ENCODE measurements at regions not wholly inside any gene's neighbourhood (a gene's known extent, or its start where the extent isn't known, plus 50 kb on each side); places are given as distances from the start of the nearest gene placed in this dataset.
"Not testable (repeated sequence)": the region's sequence is repeated elsewhere in the genome, so short reads cannot be mapped to it uniquely, and the experiment has no call there.

DNA sequence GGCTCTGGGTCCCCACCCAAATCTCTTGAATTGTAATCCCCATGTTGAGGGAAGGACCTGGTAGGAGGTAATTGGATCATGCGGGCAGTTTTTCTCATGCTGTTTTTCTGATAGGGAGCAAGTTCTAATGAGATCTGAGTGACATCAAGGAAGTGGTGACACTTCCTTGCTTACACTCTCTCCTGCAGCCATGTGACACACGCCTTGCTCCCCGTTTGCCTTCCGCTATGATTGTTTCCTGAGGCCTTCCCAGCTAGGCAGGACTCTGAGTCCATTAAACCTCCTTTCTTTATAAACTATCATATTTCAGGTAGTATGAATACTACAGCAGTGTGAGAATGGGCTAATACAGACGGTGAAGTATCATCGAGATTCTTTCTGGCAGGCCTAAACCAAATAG lies 1040.4 kb upstream of the MIR17HG start:
- no peak for DNase-seq

DNA sequence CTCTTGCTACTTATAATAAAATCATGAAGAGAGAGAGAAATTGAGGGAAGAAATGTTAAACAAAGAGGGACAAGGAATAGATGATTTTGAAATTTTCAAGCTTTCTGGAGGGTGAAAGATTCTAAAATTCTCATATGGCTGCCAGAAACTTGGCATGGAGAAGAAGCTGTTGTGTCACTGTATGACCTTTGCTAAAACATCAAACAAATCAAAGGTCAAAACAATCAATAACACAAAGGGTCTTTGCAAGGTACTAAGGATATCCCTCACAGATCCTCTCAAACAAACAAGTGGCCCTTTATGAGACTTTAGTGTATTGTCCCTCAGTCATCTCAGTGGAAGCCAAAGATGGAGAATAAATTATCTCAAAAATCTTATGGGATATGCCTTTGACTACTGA lies 1039.2 kb upstream of the MIR17HG start:
- no peak for DNase-seq

DNA sequence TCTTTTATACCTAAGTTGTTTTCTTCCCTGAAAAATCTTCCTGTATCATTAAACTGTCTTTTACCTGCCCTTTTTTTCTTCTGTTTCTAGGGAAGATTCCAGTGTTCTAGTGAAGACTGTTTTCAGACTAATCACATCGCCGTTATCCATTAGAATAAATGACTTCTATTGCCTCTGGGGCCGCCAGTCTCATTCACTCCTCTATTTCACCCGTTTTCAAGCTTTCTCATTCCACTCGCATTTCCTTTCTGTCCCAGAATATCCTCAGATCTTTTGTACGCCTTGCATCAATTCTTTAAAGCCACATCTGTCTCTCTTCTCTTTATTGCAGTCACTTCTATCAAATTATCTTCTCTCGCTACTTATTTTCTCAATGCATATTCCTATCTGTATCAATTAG lies 1035.6 kb upstream of the MIR17HG start:
- no peak for DNase-seq

DNA sequence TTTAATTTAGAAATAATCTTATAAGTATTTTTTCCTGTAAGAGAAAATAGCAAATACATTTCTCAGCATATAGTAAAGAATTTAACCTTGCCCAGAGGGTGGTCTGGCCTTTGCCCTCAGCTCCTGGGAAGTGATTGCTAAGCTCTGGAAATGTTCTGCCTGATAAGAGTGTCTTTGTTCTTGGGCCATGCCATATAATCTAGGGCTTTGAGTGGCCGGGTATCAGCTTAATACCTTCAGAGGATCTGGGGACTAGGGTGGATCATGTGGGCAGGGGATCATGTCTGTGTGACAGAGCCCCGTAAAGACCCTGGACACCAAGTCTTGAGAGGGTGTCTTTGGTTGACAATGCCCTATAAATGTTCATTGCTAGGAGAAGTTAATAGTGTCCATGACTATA lies 1032.4 kb upstream of the MIR17HG start:
- DNase-seq = no peak

DNA sequence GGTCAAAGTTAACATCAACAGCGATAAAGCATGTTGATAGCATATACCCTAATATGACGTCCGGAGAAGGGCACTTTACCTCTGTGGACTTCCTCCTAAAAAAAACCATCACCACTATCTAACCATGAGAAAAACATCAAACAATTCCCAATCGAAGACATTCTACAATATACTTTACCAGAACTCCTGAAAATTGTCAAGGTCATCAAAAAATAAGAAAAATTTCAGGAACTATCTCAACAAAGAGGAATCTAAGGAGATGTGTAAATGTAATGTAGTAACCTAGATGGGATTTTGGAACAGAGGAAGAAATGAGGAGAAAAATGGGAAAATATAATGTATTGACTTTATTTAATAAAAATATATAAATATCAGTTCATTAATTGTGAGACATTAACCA lies 1026.8 kb upstream of the MIR17HG start:
- DNase-seq = no peak

DNA sequence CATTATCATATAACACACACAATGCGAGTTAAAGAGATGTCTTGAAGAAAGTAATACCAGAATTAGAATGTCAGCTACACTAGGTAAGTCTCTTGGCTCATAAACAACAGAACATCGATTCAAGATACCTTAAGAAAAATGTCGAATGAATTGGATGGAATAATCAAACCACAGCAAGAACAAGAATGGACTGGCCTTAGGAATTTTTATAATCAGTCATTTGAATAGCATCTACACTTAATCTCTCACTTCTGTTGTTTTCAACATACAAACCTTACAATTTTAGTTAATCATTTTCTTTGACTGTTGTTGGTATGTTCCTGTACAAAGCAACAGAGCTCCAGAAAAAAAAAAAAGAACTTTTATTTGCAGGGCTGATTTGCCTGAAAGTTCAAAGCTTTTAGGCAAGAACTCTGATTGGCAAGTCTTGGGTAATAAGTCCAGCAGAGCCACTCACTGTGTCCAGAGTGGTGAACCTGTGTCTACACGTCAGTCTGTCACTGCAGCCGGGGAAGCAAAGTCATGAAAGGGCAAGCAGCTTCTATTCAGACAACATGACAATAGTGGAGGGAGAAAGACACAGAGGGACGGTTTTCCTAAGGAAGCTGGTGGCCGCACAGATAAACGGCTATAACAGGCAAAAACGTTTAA lies 1026.1 kb upstream of the MIR17HG start:
- DNase-seq = no peak

DNA sequence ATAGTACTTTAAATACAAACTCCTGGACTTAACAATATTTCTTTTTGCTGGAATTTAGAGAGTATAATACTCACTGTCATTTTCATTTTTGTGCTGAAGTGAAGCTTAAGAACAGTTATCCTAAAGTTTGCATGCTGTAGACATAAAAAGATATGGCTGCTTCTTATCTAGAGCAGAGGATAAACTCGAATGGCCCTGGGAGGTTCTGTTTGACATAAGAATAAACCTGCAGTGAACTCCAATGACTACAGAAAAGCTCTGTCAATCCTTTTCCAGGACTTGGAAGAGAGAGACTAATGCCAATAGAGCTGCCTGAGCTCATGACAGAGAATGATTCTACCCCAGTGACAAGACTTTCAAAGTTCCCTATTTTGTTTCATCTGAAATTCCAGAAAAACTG lies 1017.8 kb upstream of the MIR17HG start:
- no peak for DNase-seq

DNA sequence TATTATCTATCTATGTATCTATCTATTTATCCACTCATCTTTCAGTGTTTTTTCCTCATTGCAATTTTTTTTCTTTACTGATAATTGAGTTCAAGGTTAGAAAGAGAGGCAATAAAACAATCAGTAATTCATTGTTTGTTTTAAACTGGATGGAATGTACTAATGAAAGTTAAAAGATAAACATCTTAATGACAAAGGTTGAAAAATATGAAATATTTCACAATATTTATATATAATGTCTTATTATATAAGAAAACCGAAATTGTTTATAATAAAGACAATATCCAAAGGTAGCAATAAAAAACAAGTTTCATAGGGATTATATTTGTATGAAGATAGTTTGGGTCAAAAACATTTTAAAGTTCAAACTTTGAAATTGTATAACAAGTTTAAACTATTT lies 1015.5 kb upstream of the MIR17HG start:
- DNase-seq = no peak

DNA sequence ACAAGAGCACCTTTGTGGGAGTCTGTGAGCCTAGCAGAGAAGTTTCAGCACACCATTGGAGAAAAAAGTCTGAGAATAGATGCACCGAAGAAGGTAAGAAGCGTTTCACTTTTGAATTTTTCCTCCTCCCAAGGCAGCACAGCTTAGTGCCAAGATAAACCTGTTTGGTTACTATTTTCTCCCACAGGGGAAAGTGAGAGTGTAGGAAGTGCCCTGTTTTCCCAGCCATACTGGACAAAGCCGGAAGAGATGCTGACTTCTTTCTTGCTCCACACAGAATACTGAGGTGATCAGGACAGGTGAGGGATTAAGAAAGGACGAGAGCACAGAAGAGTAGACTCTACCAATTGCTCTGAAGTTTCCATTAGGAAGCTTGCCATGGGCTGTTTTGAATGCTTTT lies 1011.0 kb upstream of the MIR17HG start:
- DNase-seq = no peak

DNA sequence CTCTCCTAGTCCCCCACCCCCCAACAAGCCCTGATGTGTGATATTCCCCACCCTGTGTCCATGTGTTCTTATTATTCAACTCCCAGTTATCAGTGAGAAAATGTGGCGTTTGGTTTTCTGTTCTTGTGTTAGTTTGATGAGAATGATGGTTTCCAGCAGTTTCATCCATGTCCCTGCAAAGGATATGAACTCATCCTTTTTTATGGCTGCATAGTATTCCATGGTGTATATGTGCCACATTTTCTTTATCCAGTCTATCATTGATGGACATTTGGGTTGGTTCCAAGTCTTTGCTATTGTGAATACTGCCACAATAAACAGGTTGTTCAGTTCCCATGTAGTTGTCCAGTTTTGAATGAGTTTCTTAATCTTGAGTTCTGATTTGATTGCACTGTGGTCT lies 1006.1 kb upstream of the MIR17HG start:
- DNase-seq = not testable (repeated sequence)

DNA sequence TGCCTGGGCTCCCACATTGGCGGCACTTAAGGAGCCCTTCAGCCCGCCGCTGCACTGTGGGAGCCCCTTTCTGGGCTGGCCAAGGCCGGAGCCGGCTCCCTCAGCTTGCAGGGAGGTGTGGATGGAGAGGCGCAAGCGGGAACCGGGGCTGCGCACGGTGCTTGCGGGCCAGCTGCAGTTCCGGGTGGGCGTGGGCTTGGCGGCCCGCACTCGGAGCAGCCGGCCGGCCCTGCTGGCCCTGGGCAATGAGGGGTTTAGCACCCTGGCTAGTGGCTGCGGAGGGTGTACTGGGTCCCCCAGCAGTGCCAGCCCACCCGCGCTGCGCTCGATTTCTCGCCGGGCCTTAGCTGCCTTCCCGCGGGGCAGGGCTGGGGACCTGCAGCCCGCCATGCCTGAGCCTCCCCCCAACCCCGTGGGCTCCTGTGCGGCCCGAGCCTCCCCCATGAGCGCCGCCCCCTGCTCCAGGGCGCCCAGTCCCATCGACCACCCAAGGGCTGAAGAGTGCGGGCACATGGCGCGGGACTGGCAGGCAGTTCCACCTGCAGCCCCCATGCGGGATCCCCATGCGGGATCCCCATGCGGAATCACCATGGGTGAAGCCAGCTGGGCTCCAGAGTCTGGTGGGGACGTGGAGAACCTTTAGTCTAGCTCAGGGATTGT lies 998.9 kb upstream of the MIR17HG start:
- not testable (repeated sequence) for DNase-seq

DNA sequence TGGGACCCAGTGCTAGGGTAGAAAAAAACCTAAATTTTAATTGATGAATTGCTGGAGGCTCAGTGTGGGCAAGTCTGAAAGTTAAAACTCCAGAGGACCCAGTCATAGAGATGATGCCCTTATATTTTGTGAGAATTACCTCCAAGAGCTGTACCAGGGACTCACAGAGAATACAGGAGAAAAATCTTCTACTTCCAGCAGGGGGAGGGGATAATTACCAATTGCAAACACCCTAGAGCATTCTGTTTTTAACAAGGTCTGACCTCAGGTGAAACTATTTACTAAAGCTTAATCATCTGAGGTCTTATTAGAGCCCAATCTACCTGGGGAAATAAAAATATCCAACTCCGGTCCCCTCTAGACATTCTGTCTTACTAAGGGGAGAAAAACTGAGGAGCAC lies 994.7 kb upstream of the MIR17HG start:
- no peak for DNase-seq

DNA sequence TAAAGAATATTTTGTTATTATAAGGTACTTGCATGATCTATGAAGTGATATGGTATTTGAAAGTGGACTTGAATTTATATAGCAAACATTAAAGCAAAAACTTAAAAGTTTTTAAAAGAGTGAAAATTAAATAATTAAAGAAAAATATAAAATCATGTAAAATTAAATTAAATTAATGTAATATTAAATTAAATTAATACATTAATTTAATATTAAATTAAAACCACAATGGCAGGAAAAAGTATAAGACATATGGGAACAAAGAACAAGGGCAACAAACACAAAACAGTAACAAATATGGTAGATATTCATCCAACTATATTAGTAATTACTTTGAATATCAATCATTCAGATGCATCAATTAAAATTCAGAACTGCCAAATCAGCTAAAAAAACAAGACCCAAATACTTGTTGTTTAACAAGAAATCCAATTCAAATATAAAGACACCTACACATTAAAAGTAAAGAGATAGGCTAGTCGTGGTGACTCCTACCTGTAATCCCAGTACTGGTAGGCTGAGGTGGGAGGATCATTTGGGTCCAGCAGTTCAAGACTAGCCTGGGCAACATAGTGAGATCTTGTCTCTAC lies 992.2 kb upstream of the MIR17HG start:
- DNase-seq = no peak

DNA sequence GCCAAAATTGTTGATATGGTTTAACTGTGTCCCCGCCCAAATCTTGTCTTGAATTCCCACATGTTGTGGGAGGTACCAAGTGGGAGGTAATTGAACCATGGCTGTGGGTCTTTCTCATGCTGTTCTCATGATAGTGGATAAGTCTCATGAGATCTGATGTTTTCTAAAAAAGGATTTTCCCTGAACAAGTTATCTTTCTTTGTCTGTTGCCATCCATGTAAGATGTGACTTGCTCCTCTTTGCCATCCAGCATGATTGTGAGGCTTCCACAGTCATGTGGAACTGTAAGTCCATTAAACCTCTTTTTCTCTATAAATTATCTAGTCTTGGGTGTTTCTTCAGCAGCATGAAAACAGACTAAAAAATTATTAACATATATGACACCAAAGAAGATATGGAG lies 986.7 kb upstream of the MIR17HG start:
- no peak for DNase-seq

DNA sequence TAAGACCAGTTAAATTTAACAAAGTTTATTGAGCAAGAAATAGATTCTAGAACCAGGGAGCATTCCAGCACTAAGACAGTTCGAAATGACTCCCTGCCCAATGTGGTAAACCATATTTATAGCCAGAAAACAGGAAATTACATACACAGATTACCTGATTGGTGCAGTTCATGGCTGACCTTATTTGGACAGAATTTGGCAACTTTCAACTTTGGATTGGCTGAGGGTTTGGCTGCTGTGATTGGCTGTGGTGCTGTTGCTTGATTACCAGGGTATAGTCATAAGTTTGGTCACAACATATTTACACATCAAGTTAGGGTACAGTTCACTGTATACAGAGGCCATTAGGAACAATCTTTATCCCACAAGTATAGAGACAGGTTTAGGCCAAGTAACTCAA lies 984.8 kb upstream of the MIR17HG start:
- DNase-seq = no peak

DNA sequence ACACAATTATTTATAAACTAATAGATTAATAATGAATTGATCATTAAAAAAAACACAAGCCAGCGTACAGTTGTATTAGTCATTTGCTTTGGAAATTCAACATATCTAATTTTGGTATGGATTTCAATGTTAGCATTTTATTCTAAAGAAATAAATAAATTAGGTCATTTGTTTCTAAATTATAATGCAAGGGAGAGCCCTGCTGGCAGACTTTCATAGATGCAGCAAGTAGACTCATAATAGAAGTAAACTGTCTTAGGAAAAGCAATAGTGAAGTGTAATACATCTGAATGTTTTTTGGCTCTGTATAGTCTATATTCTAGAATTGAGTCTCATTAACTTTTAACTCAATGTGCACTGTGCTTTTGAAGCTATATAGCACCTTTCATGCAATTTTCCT lies 982.4 kb upstream of the MIR17HG start:
- no peak for DNase-seq

DNA sequence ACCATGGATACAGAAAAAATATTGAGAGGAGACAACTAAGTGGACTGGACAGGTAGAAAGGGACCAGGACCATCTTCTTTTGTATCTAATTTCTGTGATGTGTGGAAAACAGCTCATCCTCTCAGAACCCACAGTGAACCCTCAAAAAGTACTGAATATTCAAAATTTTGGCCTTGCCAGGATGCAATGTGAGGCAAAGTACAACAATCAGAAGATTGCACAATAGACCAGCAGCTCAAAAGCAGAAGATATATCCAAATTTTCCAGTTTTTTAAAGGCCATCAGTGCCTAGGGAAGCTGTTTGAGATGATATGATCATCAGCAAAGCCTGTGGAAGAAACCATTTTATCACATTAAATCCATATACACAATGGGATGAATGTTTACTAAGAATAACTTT lies 973.3 kb upstream of the MIR17HG start:
- DNase-seq = no peak

DNA sequence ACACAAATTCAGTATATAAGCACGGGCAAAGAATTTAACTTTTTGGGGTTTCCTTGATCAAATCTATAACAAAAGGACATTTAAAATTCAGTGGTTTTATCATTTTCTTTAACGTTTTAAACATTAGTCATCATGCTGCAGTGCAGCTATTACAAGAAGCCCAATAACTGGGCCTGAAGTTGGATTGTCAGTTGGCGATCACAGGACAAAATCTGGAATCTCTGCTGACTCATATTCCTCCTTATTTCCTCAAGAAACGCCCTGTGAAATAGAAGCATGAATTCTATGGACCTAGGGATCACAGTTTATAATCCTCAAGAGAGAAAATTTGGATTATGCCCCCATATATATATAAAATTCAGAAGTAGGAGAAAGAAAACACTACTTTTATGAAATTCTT lies 971.6 kb upstream of the MIR17HG start:
- DNase-seq = no peak

DNA sequence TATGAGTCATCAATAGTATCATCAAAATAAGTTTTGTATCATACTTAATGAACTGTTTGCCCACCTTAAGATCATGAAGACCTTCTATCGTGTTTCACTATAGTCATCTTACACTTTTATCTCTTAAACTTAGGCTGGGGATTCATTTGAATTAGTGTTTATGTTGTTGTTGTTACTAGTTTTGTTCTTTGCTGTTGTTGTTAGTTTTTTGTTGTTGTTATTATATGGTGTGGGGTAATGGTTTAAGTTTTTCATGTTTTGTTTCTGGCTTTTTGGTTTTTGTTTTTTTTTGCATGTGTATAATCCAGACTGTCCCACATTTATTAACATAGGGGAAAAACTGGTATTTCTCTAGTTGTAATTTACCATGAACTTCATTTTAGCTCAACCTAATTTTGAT lies 965.1 kb upstream of the MIR17HG start:
- DNase-seq = no peak

DNA sequence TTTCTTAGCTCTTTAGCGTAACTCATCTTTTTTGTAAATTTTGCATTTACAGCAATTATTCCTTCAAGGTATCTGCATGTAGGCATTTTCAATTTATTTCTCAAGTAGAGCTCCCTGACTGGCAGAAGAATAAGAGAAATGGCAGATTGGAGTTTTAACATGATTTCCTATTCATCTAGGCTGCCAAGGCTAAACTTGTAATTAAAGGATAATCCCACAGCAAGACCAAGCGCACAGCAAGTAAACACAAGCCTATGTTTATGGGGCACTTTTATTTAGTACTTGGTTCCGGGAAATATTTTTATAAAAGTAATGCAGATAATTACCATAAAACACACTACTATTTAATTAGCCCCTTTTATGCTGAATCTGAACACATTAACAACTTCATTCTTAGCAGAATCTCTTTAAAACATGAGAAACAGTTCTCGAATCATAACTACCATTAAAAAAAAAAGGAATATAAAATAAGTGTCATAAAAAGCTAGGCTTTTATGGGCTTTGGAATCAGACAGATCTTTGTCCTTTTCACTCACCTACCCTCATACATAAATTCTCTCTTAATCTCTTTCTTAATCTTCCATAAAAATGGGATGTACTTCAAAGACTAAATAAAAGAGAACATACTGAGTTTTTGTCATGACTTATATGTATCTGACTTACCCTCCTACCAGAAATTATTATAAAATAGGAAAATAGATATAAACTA lies 961.6 kb upstream of the MIR17HG start:
- no peak for DNase-seq

DNA sequence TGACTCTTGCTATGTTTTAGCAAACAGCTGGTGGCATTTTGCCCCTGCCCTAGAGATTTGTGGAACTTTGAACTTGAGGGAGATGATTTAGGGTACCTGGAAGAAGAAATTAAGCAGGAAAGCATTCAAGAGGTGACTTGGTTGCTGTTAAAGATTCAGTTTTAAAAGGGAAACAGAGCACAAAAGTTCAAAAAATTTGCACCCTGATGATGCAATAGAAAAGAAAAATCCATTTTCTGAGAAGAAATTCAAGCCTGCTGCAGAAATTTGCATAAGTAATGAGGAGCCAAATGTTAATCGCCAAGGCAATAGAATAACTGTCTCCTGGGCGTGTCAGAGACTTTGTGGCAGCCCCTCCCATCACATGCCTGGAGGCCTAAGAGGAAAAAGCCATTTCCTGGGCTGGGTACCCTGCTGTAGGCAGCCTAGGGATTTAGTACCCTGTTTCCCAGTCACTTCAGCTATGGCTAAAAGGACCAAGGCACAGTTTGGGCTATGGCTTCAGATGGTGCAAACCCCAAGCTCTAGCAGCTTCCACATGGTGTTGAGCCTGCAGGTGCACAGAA lies 958.5 kb upstream of the MIR17HG start:
- DNase-seq = no peak

DNA sequence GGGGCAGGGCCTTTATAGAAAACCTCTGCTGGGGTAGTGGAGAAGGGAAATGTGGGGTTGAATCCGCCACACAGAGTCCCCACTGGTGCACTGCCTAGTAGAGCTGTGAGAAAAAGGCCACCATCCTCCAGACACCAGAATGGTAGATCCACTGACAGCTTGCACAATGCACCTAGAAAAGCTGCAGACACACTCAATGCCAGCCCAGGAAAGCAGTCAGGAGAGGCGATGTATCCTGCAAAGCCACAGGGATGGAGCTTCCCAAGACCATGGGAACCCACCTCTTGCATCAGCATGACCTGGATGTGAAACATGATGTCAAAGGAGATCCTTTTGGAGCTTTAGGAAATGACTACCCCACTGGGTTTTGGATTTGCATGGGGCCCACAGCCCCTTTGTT lies 958.0 kb upstream of the MIR17HG start:
- DNase-seq = no peak

DNA sequence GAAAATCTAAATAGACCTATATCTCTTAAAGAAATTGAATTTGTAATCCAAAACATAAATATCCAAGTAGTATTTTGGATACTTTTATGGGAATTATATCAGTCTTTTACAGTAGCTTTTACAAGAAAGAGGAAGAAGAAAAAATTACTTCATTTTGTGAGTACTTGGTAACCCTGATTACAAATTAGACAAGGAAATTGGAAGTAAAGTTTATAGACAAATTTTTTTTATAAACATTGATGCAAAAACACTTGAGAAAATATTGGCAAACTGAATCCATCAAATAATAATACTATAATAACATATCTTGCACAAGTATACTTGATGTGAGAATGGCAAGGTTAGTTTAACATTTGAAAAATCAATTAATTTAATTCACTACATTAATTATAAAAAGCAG lies 954.1 kb upstream of the MIR17HG start:
- no peak for DNase-seq

DNA sequence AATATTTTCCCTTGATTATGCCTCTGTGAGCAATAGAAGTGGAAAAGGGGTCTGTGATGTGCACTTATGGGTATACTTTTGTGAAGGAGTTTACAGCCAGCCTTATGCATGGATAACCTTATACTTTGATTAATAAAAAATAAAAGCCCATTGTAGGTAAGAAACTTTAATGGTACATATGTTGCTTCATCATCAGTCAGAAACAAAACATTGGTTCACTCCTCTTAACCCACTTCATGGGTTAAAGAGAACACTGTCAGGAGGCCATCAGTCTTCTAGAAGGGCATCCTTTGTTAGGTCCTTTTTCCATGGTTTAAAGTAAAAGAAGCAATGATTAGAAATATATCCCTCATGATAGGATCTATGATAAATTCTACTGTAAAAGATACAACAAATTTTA lies 952.1 kb upstream of the MIR17HG start:
- no peak for DNase-seq

Measured in cerebellar nuclear complex (tissue), 1 donor.